ENCODE measurements at regions not wholly inside any gene's neighbourhood (a gene's known extent, or its start where the extent isn't known, plus 50 kb on each side); places are given as distances from the start of the nearest gene placed in this dataset.

DNA sequence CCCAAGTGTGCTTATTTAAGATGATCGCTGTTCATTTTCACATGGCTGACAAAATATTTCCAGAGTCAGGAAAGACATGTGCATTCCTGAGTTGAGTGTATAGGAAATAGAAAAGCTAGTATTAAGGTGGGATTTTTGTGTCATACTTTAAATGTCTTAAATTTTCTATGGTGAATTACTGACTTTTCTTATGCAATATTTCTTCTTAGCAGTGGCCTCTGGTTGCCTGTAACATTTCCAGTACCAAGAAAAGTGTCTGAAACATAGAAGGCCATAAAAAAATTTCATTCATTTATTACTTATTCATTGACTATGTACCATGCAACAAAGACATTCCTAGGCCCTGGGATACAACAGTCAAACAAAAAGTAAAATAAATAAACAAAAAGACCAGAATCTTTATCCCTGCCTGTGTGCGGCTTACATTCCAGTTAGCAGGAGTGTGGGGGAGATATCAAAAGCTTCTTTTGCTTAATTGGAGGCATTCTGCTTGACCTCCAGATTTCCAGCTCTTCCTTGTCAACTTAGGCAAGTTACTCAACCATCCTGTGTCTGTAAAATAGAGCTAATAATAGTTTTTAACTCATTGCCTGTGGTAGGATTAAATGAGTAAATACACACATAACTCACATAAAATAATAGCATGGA is 216.3 kb upstream of the FLRT2 start:
- DNase-seq (no peak), ATAC-seq (no peak)
- Histone ChIP-seq H3K4me3 (no peak overlapping the region), H3K9me3 (no peaks in the 10 kb centered on the region), H3K36me3 (ENCODE audit: low read depth) (no peaks in the 10 kb centered on the region), H3K4me1 (ENCODE audit: low read depth) (no peaks in the 10 kb centered on the region)
- TF ChIP-seq, protein P1, sequence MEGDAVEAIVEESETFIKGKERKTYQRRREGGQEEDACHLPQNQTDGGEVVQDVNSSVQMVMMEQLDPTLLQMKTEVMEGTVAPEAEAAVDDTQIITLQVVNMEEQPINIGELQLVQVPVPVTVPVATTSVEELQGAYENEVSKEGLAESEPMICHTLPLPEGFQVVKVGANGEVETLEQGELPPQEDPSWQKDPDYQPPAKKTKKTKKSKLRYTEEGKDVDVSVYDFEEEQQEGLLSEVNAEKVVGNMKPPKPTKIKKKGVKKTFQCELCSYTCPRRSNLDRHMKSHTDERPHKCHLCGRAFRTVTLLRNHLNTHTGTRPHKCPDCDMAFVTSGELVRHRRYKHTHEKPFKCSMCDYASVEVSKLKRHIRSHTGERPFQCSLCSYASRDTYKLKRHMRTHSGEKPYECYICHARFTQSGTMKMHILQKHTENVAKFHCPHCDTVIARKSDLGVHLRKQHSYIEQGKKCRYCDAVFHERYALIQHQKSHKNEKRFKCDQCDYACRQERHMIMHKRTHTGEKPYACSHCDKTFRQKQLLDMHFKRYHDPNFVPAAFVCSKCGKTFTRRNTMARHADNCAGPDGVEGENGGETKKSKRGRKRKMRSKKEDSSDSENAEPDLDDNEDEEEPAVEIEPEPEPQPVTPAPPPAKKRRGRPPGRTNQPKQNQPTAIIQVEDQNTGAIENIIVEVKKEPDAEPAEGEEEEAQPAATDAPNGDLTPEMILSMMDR (IDR thresholded peaks at IDR 0.05), result no peak
- intact Hi-C loops (cut with DNase I, micrococcal nuclease), result no loop called here

DNA sequence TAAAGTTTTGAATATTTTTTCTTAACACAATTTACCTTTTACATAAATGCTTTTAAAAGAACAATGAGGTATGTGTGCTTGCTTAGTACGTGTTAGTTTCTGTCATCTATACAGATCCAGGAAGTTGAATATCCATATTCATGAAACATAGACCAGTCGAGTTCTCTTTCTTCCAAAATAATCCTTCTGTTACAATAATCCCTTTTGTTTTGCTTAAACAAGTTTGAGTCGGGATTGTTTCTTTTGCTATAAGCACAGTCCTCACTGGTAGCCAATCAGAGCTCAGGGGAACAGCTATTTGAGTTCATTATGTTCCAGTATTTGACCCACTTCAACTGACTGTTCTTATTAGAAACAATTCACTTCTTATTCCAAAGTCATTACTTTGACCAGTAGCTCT is 214.7 kb upstream of the FLRT2 start:
- H3K36me3 ChIP-seq (ENCODE audit: low read depth), result no peaks in the 10 kb centered on the region
- intact Hi-C loops (cut with DNase I, micrococcal nuclease), result no loop called here
- no peak overlapping the region for H3K4me3 ChIP-seq
- no peaks in the 10 kb centered on the region for H3K9me3 ChIP-seq
- DNase-seq, result no peak
- H3K4me1 ChIP-seq (ENCODE audit: low read depth), result no peaks in the 10 kb centered on the region
- TF ChIP-seq, protein P1 (IDR thresholded peaks at IDR 0.05), result no peak
- no peak for ATAC-seq

DNA sequence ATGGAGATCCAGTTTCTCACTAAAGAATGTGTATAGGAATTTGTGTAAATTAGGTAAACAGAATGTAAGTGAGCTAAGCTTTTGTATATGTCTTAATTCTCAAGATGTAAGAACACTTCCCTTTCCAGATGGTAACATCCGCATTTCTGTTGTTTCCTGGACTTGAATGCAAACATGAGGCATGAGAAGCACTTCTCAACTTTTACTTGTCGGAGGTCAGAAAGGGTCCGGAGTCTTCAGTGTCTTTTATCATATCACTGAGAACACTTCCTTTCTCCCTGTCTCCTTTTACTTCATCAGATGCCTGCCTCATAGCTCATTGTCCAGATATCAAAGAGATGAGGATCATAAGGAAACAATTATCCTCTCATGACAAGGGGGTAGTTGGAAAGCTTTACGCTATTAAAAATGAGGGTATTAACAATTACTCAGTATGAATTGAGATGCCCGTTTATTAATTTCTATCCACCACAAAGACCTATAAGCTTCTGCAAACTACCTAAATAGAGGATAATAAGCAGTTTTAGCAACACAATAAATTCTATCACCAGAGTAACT is 214.1 kb upstream of the FLRT2 start:
- no peaks in the 10 kb centered on the region for H3K4me1 ChIP-seq (ENCODE audit: low read depth)
- intact Hi-C loops (cut with DNase I, micrococcal nuclease), result no loop called here
- ATAC-seq, result no peak
- H3K9me3 ChIP-seq, result no peaks in the 10 kb centered on the region
- H3K4me3 ChIP-seq, result no peak overlapping the region
- no peaks in the 10 kb centered on the region for H3K36me3 ChIP-seq (ENCODE audit: low read depth)
- DNase-seq, result no peak
- TF ChIP-seq, protein P1 (IDR thresholded peaks at IDR 0.05), result no peak

DNA sequence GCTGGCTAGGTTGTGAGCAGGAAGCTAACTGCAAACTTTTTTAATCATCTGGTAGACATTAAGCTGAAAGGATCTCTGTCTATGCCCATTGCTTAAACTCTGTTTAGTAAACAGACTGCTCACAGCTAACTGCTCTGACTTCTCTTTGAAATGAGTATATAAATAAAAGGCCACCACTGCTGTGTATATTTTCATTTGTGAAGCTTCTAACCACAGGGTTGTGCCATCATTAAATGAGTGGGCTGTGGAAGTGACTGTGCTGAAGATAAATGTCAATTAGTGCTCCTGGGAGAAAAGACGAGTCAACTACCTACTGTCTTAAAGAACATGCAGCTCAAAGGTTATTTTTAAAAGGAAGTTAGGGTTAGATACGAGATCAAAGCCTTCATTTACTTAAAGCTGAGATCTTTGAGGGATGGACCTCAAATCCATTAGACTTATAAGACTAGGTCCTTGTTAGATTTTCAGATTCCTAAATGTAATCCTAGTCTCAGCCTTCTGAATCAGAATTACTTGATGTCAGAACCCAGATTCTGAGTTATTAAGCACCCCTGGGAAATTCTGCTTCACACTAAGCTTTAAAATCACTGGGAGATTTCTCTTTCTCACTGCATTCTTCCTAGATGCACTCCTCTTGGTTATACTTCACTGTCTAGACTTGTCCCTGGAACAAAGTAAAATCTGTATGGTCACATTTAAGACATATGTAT is 213.1 kb upstream of the FLRT2 start:
- TF ChIP-seq, protein P1 (IDR thresholded peaks at IDR 0.05), result no peak
- Histone ChIP-seq H3K4me3 (no peak overlapping the region), H3K4me1 (ENCODE audit: low read depth) (no peaks in the 10 kb centered on the region), H3K9me3 (no peaks in the 10 kb centered on the region), H3K36me3 (ENCODE audit: low read depth) (no peaks in the 10 kb centered on the region)
- ATAC-seq, result no peak
- no peak for DNase-seq
- intact Hi-C loops (cut with DNase I, micrococcal nuclease), result no loop called here

DNA sequence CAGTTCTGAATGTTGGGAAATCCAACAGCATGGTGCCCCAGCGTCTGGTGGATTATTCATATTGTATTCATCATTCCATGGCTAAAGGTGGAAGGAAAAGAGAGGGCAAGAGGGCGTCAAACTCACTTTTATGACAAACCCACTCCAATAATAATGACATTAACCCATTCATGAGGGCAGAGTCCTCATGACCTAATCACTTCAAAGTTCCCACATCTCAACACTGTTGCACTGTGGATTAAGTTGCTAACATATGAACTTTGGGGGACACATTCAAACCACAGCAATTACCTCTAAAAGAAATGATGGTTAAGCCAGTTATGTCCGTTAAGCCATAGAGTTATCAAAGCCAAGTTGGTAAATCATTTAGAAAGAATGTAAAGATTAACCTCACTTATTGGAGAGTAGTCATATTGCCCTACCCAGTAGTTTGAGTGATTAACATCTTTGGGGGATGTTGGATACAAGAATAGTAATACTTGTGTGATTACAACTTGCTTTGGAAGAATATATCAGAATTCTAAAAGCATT is 212.4 kb upstream of the FLRT2 start:
- H3K4me1 ChIP-seq (ENCODE audit: low read depth), result no peaks in the 10 kb centered on the region

More for the DNA sequence above, 212.4 kb upstream of the FLRT2 start:
- intact Hi-C loops (cut with DNase I, micrococcal nuclease), result no loop called here
- Histone ChIP-seq H3K4me3 (no peak overlapping the region), H3K36me3 (ENCODE audit: low read depth) (no peaks in the 10 kb centered on the region), H3K9me3 (no peaks in the 10 kb centered on the region)
- no peak for DNase-seq
- no peak for ATAC-seq
- TF ChIP-seq, protein P1 (IDR thresholded peaks at IDR 0.05), result no peak

All from mucosa of descending colon (tissue), 3 donors.